ENCODE measurements at regions not wholly inside any gene's neighbourhood (a gene's known extent, or its start where the extent isn't known, plus 50 kb on each side); places are given as distances from the start of the nearest gene placed in this dataset.
"Not testable (repeated sequence)": the region's sequence is repeated elsewhere in the genome, so short reads cannot be mapped to it uniquely, and the experiment has no call there.

DNA sequence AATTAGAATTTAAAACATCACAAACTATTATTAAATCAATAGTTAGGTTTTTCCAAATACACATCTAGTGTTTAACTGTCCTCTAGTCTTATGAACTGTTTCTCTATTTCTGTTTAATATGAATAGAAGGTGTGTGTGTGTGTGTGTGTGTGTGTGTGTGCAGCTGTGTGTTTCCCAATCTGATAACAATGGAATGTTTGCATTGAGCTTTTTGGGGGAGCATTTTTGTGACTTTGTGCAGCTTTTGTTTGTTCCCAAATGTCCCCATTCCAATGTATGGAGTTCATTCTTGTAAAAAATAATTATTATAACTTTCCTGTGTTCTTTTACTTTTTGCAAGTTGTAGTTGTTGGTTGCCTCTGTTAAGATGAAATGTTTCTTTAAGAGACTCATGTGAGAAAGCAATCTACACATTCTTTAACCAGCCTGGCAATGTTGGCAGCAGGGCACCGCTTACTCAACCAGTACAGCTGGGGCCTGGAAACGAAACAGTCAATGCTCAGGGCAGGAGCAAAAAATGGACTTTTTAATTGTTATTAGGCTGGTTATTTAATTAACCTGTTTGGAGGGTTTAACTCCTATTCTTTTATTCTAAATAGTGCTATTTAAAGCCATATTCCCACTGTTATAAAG lies 354.3 kb downstream of the SRGAP2C start:
- BruUV-seq (replicated peaks) = no TSS peak
- Histone ChIP-seq H3K27ac (ENCODE audit: low read depth, low read length, poor library complexity, severe bottlenecking) (no peak overlapping the region), H3K4me1 (ENCODE audit: insufficient read depth, low read length, poor library complexity, severe bottlenecking) (no peaks in the 10 kb centered on the region), H3K36me3 (ENCODE audit: insufficient read depth, low read length, poor library complexity, severe bottlenecking) (no peaks in the 10 kb centered on the region), H3K9me3 (ENCODE audit: low read depth, low read length, poor library complexity, severe bottlenecking) (no peaks in the 10 kb centered on the region), H3K27me3 (replicated peaks; ENCODE audit: insufficient read depth, low read depth, low read length, poor library complexity) (no peaks in the 10 kb centered on the region), H3K4me3 (ENCODE audit: low read depth, low read length, poor library complexity, severe bottlenecking) (no peak overlapping the region)
- ChIA-PET POLR2A (ENCODE audit: low non-redundant PET) (no interaction called here), CTCF (no interaction called here)
- intact Hi-C loops (cut with micrococcal nuclease; ENCODE audit: unreplicated experiment) = no loop called here
- TF ChIP-seq EZH2 (IDR thresholded peaks at IDR 0.05; ENCODE audit: borderline replicate concordance, low read depth, low read length, poor library complexity, severe bottlenecking) = no peak
- TF ChIP-seq CTCF (conservative IDR thresholded peaks at IDR 0.05; ENCODE audit: low read depth, low read length) = no peak
- DNase-seq (ENCODE audit: low spot score) = no peak

- intact Hi-C loops (cut with micrococcal nuclease; ENCODE audit: unreplicated experiment); H3K36me3 ChIP-seq (ENCODE audit: insufficient read depth, low read length, poor library complexity, severe bottlenecking); H3K27me3 ChIP-seq (replicated peaks; ENCODE audit: insufficient read depth, low read depth, low read length, poor library complexity); POLR2A ChIA-PET (ENCODE audit: low non-redundant PET); H3K4me1 ChIP-seq (ENCODE audit: insufficient read depth, low read length, poor library complexity, severe bottlenecking); CTCF ChIA-PET; H3K27ac ChIP-seq (ENCODE audit: low read depth, low read length, poor library complexity, severe bottlenecking); DNase-seq (ENCODE audit: low spot score); H3K9me3 ChIP-seq (ENCODE audit: low read depth, low read length, poor library complexity, severe bottlenecking); BruUV-seq (replicated peaks); H3K4me3 ChIP-seq (ENCODE audit: low read depth, low read length, poor library complexity, severe bottlenecking): not testable (repeated sequence)
Observed at GRCh38 chr1:121543988-121544387, 359.2 kb downstream of the SRGAP2C start.

- ChIA-PET POLR2A (ENCODE audit: low non-redundant PET) (no interaction called here), CTCF (no interaction called here)
- Histone ChIP-seq H3K4me3 (ENCODE audit: low read depth, low read length, poor library complexity, severe bottlenecking) (no peak overlapping the region), H3K36me3 (ENCODE audit: insufficient read depth, low read length, poor library complexity, severe bottlenecking) (no peaks in the 10 kb centered on the region), H3K27ac (ENCODE audit: low read depth, low read length, poor library complexity, severe bottlenecking) (no peak overlapping the region), H3K9me3 (ENCODE audit: low read depth, low read length, poor library complexity, severe bottlenecking) (no peaks in the 10 kb centered on the region), H3K4me1 (ENCODE audit: insufficient read depth, low read length, poor library complexity, severe bottlenecking) (no peaks in the 10 kb centered on the region), H3K27me3 (replicated peaks; ENCODE audit: insufficient read depth, low read depth, low read length, poor library complexity) (no peaks in the 10 kb centered on the region)
- DNase-seq (ENCODE audit: low spot score) = no peak
- TF ChIP-seq CTCF (conservative IDR thresholded peaks at IDR 0.05; ENCODE audit: low read depth, low read length) = no peak
- no peak for TF ChIP-seq EZH2 (IDR thresholded peaks at IDR 0.05; ENCODE audit: borderline replicate concordance, low read depth, low read length, poor library complexity, severe bottlenecking)
- BruUV-seq (replicated peaks) = no TSS peak
- intact Hi-C loops (cut with micrococcal nuclease; ENCODE audit: unreplicated experiment) = no loop called here
Observed at GRCh38 chr1:121544500-121544899, 359.7 kb downstream of the SRGAP2C start.

DNA sequence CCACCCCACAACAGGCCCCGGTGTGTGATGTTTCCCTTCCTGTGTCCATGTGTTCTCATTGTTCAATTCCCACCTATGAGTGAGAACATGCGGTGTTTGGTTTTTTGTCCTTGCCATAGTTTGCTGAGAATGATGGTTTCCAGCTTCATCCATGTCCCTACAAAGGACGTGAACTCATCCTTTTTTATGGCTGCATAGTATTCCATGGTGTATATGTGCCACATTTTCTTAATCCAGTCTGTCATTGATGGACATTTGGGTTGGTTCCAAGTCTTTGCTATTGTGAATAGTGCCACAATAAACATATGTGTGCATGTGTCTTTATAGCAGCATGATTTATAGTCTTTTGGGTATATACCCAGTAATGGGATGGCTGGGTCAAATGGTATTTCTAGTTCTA lies 361.1 kb downstream of the SRGAP2C start:
- intact Hi-C loops (cut with micrococcal nuclease; ENCODE audit: unreplicated experiment); POLR2A ChIA-PET (ENCODE audit: low non-redundant PET); H3K27ac ChIP-seq (ENCODE audit: low read depth, low read length, poor library complexity, severe bottlenecking); H3K27me3 ChIP-seq (replicated peaks; ENCODE audit: insufficient read depth, low read depth, low read length, poor library complexity); H3K36me3 ChIP-seq (ENCODE audit: insufficient read depth, low read length, poor library complexity, severe bottlenecking); H3K4me1 ChIP-seq (ENCODE audit: insufficient read depth, low read length, poor library complexity, severe bottlenecking); BruUV-seq (replicated peaks); H3K9me3 ChIP-seq (ENCODE audit: low read depth, low read length, poor library complexity, severe bottlenecking); H3K4me3 ChIP-seq (ENCODE audit: low read depth, low read length, poor library complexity, severe bottlenecking); CTCF ChIA-PET; DNase-seq (ENCODE audit: low spot score): not testable (repeated sequence)
